SK-N-SH (cell line): ENCODE measurements at regions not wholly inside any gene's neighbourhood (a gene's known extent, or its start where the extent isn't known, plus 50 kb on each side); places are given as distances from the start of the nearest gene placed in this dataset.

Source experiments
- CTCF ChIA-PET: fragments of 300-600, 350-600 bp; formaldehyde crosslinking; extraction: SDS; loops from one replicate; lab custom pipeline; 2021; lab: Yijun Ruan, JAX
- POLR2A ChIA-PET: fragments of 350-600 bp; sonication (Branson Sonifier 250); formaldehyde crosslinking; extraction: SDS; loops from one replicate; lab custom pipeline; 2020; ENCODE audit warnings: antibody characterized with exemption, inconsistent platforms; lab: Yijun Ruan, JAX
- DNase-seq: peaks from one replicate; pipeline ENCODE4 v3.0.0; 2012
- H2AFZ ChIP-seq: fragments of 200-600 bp; sonication (generic); 2 replicates; pipeline ENCODE4 v1.8.1; 2016; ENCODE audit warnings: antibody characterized with exemption, mild to moderate bottlenecking, low read depth
- H3F3A ChIP-seq: fragments of 200-600 bp; sonication (generic); replicated peaks from 2 replicates; pipeline ENCODE3; 2016; ENCODE audit warnings: antibody characterized with exemption, mild to moderate bottlenecking; ENCODE audit not compliant: insufficient read depth
- H3K27ac ChIP-seq, 2 experiments: fragments of 200-500 bp in 1 of 2; fragments of 200-600 bp in 1 of 2; sonication (Bioruptor generic) in 1 of 2; sonication (generic), shearing (Covaris generic) in 1 of 2; 2 replicates each; pipeline versions ENCODE4 v1.5.1 to v1.6.1; 2014 to 2016; ENCODE audit warnings: low read depth in 2 of 2, inconsistent platforms in 1 of 2, low read length in 1 of 2, mild to moderate bottlenecking in 1 of 2, mixed read lengths in 1 of 2
- H3K27me3 ChIP-seq: fragments of 200-600 bp; sonication (generic), shearing (Covaris generic); 2 replicates; pipeline ENCODE4 v1.6.1; 2016; ENCODE audit warnings: mixed run types; ENCODE audit not compliant: insufficient read depth
- H3K36me3 ChIP-seq, 2 experiments: fragments of 200-500 bp in 1 of 2; fragments of 200-600 bp in 1 of 2; sonication (Bioruptor generic) in 1 of 2; sonication (generic) in 1 of 2; replicated peaks in 1 of 2; 2 replicates each; pipeline versions ENCODE3 to v1.5.1; 2014 to 2016; ENCODE audit warnings: low read length in 1 of 2, mild to moderate bottlenecking in 1 of 2; ENCODE audit not compliant: insufficient read depth in 2 of 2, control insufficient read depth in 1 of 2
- H3K4me1 ChIP-seq, 2 experiments: fragments of 200-500 bp in 1 of 2; fragments of 200-600 bp in 1 of 2; sonication (Bioruptor generic) in 1 of 2; sonication (generic), shearing (Covaris generic) in 1 of 2; 2 replicates each; pipeline versions ENCODE4 v1.5.1 to v1.6.1; 2014 to 2016; ENCODE audit warnings: low read depth in 1 of 2, low read length in 1 of 2, mixed run types in 1 of 2; ENCODE audit not compliant: insufficient read depth in 2 of 2, control insufficient read depth in 1 of 2
- H3K4me2 ChIP-seq: fragments of 200-600 bp; sonication (generic), shearing (Covaris generic); 2 replicates; pipeline ENCODE4 v1.6.1; 2017; ENCODE audit warnings: mixed run types
- H3K4me3 ChIP-seq, 2 experiments: fragments of 200-500 bp in 1 of 2; fragments of 200-600 bp in 1 of 2; sonication (Bioruptor generic) in 1 of 2; sonication (generic), shearing (Covaris generic) in 1 of 2; 2 replicates each; pipeline versions ENCODE4 v1.5.1 to v1.8.1; 2014 to 2016; ENCODE audit warnings: low read depth in 2 of 2, inconsistent platforms in 1 of 2, low read length in 1 of 2, mild to moderate bottlenecking in 1 of 2, mixed read lengths in 1 of 2, moderate library complexity in 1 of 2
- H3K79me2 ChIP-seq: fragments of 200-600 bp; sonication (generic); 2 replicates; pipeline ENCODE4 v1.8.1; 2017; ENCODE audit warnings: mild to moderate bottlenecking; ENCODE audit not compliant: insufficient read depth
- H3K9ac ChIP-seq: fragments of 200-600 bp; sonication (generic); 2 replicates; pipeline ENCODE4 v1.6.1; 2017; ENCODE audit warnings: mixed run types
- H3K9me2 ChIP-seq: fragments of 200-600 bp; sonication (generic); 2 replicates; pipeline ENCODE4 v1.6.1; 2017; ENCODE audit warnings: mixed run types
- H3K9me3 ChIP-seq: fragments of 200-600 bp; sonication (generic); 2 replicates; pipeline ENCODE4 v1.6.1; 2017; ENCODE audit warnings: mixed run types, mild to moderate bottlenecking, moderate library complexity
- H4K20me1 ChIP-seq: fragments of 200-600 bp; sonication (generic); 2 replicates; pipeline ENCODE4 v1.6.1; 2017; ENCODE audit warnings: mild to moderate bottlenecking, mixed run types; ENCODE audit not compliant: insufficient read depth
- CHD2 ChIP-seq: fragments of 150-350 bp; IDR thresholded peaks from 2 replicates; pipeline ENCODE4 v1.6.1; 2018; ENCODE audit warnings: low read length; ENCODE audit not compliant: partially characterized antibody
- EZH2phosphoT487 ChIP-seq: fragments of 200-600 bp; sonication (generic); IDR thresholded peaks from 2 replicates; pipeline ENCODE4 v1.6.1; 2017; ENCODE audit warnings: low read depth, mixed run types, mild to moderate bottlenecking, antibody characterized with exemption, moderate library complexity, borderline replicate concordance
- FOXM1 ChIP-seq: IDR thresholded peaks from 2 replicates; pipeline ENCODE4 v1.4.0; 2012; ENCODE audit warnings: low read depth, mild to moderate bottlenecking
- GATA2 ChIP-seq: sonication (generic); formaldehyde crosslinking; IDR thresholded peaks from 2 replicates; pipeline ENCODE4 v1.5.0; 2020; ENCODE audit warnings: mild to moderate bottlenecking, missing genetic modification reagents
- JUND ChIP-seq: IDR thresholded peaks from 2 replicates; pipeline ENCODE4 v1.4.0; 2012
- MXI1 ChIP-seq: IDR thresholded peaks from 2 replicates; pipeline ENCODE4 v1.6.1; 2012; ENCODE audit warnings: mild to moderate bottlenecking, low read depth, low read length, improper control_type of control experiment
- NFIC ChIP-seq: IDR thresholded peaks from 2 replicates; pipeline ENCODE4 v1.4.0; 2012; ENCODE audit warnings: borderline replicate concordance
- NRF1 ChIP-seq: IDR thresholded peaks from 2 replicates; pipeline ENCODE4 v1.6.1; 2012; ENCODE audit warnings: low read depth, mild to moderate bottlenecking, low read length
- PBX3 ChIP-seq: IDR thresholded peaks from 2 replicates; pipeline ENCODE4; 2012
- RAD21 ChIP-seq: IDR thresholded peaks from 2 replicates; pipeline ENCODE4 v1.6.1; 2012; ENCODE audit warnings: mild to moderate bottlenecking, low read length
- RCOR1 ChIP-seq: fragments of 150-350 bp; IDR thresholded peaks from 2 replicates; pipeline ENCODE4 v1.6.1; 2017; ENCODE audit warnings: antibody characterized with exemption, low read length
- REST ChIP-seq: IDR thresholded peaks from 2 replicates; pipeline ENCODE4 v1.6.1; 2012; ENCODE audit warnings: mild to moderate bottlenecking, low read depth, low read length, moderate library complexity
- SMC3 ChIP-seq: IDR thresholded peaks from 2 replicates; pipeline ENCODE4 v1.6.1; 2012; ENCODE audit warnings: low read depth, low read length, improper control_type of control experiment
- TAF1 ChIP-seq: IDR thresholded peaks from 2 replicates; pipeline ENCODE4 v1.6.1; 2012; ENCODE audit warnings: low read depth, mild to moderate bottlenecking, low read length, moderate library complexity, borderline replicate concordance
- TEAD4 ChIP-seq: IDR thresholded peaks from 2 replicates; pipeline ENCODE4 v1.4.0; 2012; ENCODE audit warnings: mild to moderate bottlenecking, borderline replicate concordance; ENCODE audit not compliant: insufficient read depth
- USF1 ChIP-seq: IDR thresholded peaks from 2 replicates; pipeline ENCODE4 v1.4.0; 2012; ENCODE audit warnings: low read depth, borderline replicate concordance
- USF2 ChIP-seq: fragments of 150-350 bp; IDR thresholded peaks from 2 replicates; pipeline ENCODE4 v1.6.1; 2017; ENCODE audit warnings: antibody characterized with exemption, low read length, low read depth, borderline replicate concordance
- ZBTB33 ChIP-seq: IDR thresholded peaks from 2 replicates; pipeline ENCODE4 v1.4.0; 2012; ENCODE audit warnings: low read depth, borderline replicate concordance
- WGBS: methylation state at CpG from one replicate; pipeline ENCODE4 v1.1.6; 2017; ENCODE audit warnings: low lambda C conversion rate; 5-methylcytosine and 5-hydroxymethylcytosine counted together
- TF ChIP-seq, protein P1 (sequence below): IDR thresholded peaks from 2 replicates; pipeline ENCODE4 v1.4.0; 2012; ENCODE audit warnings: low read depth

DNA sequence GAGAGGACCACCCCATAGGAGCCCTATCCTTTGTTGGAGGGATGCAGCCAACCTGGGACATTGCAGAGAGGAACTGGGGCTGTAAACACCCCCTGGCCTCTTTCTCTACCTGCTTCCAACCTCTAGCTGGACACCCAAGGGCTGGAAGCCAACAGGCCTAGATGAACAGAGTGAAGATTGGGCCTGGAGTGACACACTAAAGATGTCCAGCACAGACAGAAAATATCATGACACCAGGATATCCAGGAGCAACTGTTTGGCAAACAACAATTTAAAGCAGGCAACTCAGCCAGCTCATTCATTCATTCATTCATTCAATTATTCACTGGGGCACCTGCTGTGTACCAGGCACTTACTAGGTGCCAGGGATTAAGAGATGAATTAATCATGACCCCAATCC lies 125.0 kb upstream of the NCOR2 start:
- ChIA-PET CTCF (interaction anchor here (0.8 to 1.3 kb wide), 2 partner anchors 66 to 72 kb away, joined by 3 read pairs; no protein-coding TSS in a partner anchor), POLR2A (no interaction called here)
- Histone ChIP-seq H3K36me3 (no peaks in the 10 kb centered on the region), H3F3A (no peaks in the 10 kb centered on the region), H2AFZ (no peak overlapping the region), H3K27me3 (no peaks in the 10 kb centered on the region), H4K20me1 (no peaks in the 10 kb centered on the region), H3K4me3 (no peak overlapping the region), H3K9ac (no peak overlapping the region), H3K9me2 (no peaks in the 10 kb centered on the region), H3K4me1 (peaks cover 5 to 19% of the 10 kb centered on the region in 2 experiments; a peak in 1 of 4 replicates), H3K27ac (no peak overlapping the region), H3K79me2 (no peaks in the 10 kb centered on the region), H3K4me2 (no peak overlapping the region), H3K9me3 (no peaks in the 10 kb centered on the region)
- DNase-seq: no peak
- TF ChIP-seq SMC3: no peak
- TF ChIP-seq, protein P1, sequence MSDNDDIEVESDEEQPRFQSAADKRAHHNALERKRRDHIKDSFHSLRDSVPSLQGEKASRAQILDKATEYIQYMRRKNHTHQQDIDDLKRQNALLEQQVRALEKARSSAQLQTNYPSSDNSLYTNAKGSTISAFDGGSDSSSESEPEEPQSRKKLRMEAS: no peak
- TF ChIP-seq TEAD4: no peak
- TF ChIP-seq JUND: no peak
- no peak for TF ChIP-seq RCOR1
- TF ChIP-seq CHD2: no peak
- TF ChIP-seq TAF1: no peak
- no peak for TF ChIP-seq RAD21

- no peaks in the 10 kb centered on the region for H3K9me2 ChIP-seq
- no peak overlapping the region for H3K4me3 ChIP-seq
- H3K9me3 ChIP-seq: no peaks in the 10 kb centered on the region
- H3K9ac ChIP-seq: no peak overlapping the region
- no peak overlapping the region for H2AFZ ChIP-seq
- DNase-seq: no peak
- no peak overlapping the region for H3K4me2 ChIP-seq
- H3K27me3 ChIP-seq: no peaks in the 10 kb centered on the region
- no peaks in the 10 kb centered on the region for H3K79me2 ChIP-seq
- no peaks in the 10 kb centered on the region for H4K20me1 ChIP-seq
- H3K36me3 ChIP-seq: no peaks in the 10 kb centered on the region
- peaks cover 3% of the 10 kb centered on the region for H3F3A ChIP-seq
- ChIA-PET POLR2A (no interaction called here), CTCF (interaction anchor here (1.3 kb wide), 1 partner anchor 73 kb away, joined by 3 read pairs; no protein-coding TSS in a partner anchor)
- no peak overlapping the region for H3K27ac ChIP-seq
- WGBS: 18% methylated on average over 1 of the region's 1 CpG
- peaks cover 6 to 11% of the 10 kb centered on the region in 2 experiments; a peak in 2 of 4 replicates for H3K4me1 ChIP-seq
- no peak for TF ChIP-seq REST
- no peak for TF ChIP-seq CHD2
- no peak for TF ChIP-seq USF2
- TF ChIP-seq ZBTB33: no peak
- TF ChIP-seq NRF1: no peak
- no peak for TF ChIP-seq RCOR1
- no peak for TF ChIP-seq FOXM1
- TF ChIP-seq SMC3: no peak
- TF ChIP-seq TAF1: no peak
- no peak for TF ChIP-seq MXI1
- no peak for TF ChIP-seq PBX3
- no peak for TF ChIP-seq USF1
- TF ChIP-seq EZH2phosphoT487: no peak
- TF ChIP-seq NFIC: no peak
- no peak for TF ChIP-seq GATA2 (CRISPR knock-in tag)
Measured at GRCh38 chr12:124691429-124691828, 124.0 kb upstream of the NCOR2 start.
